ENCODE measurements at regions not wholly inside any gene's neighbourhood (a gene's known extent, or its start where the extent isn't known, plus 50 kb on each side); places are given as distances from the start of the nearest gene placed in this dataset.

DNA sequence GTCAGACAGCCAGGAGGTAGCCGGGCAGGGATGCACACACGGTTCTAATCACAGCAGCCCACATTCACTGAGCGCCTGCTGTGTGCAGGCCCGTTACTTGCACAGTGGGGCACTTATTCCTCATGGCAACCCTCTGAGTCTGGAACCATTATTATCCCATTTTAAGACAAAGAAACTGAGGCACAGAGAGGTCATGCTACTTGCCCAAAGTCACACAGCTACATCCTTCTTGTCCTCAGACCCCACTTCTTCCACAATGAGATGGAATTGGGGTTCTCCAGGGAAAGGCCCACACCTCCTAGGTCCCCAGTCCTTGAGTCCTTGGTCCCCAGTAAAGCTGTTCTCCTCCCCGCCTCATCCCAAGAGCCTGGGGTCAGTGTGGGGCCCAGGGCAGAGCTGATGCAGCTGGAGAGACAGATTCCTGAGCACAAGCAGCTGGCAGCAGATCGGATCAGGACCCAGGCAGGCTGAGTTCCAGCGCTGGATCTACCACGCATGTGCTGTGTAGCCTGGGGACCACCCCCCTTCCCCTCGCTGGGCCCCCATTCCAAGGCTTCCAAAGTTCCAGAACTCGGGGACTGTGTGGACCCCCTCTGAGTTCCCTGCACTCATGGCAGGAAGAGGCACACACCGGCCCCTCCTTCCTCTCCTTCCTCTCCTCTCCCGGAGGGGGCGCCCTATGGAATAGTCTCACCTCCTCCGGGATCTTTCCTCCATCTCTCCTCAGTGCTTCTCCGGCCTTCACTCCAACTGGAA is 393.4 kb downstream of the MATN1 start:
- no peak for DNase-seq (ENCODE audit: low read depth in 2 of 2)

DNA sequence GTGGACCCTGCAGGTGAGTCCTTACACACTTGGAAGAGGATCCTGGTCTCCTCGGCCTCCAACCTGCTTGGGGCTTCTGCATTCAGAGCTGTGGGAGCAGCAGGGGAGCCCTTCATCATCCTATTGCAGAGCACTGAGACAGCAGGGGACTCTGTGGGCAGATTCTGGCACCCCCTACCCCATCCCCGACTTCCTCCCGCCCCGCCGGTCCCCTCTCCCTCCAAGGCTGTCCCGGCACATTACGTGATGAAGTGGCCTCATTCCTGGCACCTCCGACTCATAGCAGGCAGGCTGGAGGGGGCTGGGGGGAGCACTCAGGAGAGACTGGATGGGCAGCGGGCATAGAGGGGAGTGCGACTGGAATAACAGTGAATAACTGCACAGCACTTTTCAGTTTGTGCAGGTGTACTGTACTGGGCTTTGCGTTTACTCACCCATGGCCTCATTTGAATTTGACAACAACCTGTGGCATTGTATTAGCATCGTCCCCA is 394.1 kb downstream of the MATN1 start:
- no peak for DNase-seq (ENCODE audit: low read depth in 2 of 2)

DNA sequence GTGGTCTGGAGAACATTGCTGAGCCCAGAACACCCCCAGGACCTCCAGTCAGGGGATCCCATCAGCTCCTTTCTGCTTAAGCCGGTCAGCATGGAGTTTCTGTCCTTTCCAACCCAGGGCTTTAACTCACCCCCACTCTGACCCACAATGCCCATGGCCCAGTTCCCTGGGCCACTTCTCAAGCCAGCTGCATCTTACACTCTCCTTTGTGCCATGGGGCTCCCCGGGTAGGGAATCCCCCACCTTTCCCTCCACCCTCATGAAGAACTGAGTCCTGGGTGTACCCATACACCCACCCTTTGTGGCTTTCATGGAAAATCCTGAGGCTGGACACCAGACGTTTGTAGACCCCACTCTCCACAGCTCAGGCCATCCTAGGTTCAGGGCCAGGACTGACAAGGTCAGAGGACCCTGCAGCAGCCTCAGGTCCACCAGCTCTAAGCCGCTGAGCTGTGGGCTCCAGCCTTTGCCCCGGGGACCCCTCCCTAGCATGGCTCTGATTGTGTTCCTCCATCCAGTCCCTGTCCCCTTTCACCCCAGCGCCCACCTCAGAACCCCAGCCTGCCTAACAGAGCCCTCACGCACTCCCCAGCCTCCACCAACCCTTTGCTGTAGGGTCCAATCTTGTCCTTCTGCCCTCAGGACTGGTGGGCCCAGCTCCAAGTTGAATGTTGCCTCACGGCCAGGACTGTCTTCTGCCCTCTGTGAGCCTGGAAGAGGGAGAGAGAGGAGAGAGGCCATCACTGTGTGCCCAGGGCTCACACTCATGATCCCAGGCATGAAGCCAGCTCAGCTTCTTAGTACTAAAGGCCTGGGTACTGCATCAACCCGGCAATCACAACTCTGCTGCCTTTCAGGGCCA is 394.8 kb downstream of the MATN1 start:
- no peak for DNase-seq (ENCODE audit: low read depth in 2 of 2)

DNA sequence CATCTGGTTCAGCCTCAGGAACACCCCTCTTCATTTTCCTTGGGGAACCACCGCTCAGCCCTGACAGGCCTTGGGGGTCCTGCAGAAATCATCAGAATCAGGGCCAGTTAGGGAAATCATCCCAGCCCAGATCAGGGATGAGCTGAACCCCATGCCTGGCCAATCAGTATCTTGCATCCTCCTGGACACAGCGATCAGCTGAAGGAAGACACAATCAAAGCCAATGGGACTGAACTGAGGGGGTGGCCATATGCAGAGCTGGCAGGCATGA is 395.4 kb downstream of the MATN1 start:
- no peak for DNase-seq (ENCODE audit: low read depth in 2 of 2)

DNA sequence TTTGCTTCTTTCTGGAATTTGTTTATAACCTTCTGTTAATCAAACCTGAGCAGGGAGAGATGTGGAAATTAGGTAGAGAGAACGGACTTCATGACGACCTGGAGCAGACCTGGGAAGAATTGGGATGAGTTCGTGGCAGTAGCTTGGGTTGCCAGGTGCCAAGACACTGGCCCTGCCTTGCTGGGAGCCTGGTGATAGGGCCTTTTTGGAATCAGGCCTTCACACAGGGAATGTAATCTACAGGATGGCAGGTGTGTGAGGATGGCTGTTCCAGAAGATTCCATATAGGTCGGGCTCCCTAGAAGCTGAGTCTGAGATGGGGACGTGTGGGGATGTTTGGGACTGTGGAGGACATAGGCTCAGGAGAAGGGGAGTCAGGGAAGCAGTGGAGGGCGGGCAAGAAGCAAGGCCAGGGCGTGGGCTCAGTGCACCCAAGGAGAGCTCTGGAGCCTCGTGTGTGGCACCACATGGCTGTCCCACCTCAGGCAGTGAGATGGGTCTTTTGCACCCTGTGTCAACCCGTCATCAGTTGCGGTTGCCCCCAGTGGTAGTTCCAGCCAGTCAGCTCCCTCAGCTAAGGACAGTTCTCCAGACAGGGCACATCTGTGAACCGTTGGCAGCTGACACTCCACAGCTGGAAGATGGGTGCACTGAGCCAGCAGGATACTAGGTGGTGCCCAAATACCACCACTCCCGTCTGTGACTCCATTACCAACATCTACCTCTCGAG is 395.9 kb downstream of the MATN1 start:
- DNase-seq (ENCODE audit: low read depth in 2 of 2) = no peak

DNA sequence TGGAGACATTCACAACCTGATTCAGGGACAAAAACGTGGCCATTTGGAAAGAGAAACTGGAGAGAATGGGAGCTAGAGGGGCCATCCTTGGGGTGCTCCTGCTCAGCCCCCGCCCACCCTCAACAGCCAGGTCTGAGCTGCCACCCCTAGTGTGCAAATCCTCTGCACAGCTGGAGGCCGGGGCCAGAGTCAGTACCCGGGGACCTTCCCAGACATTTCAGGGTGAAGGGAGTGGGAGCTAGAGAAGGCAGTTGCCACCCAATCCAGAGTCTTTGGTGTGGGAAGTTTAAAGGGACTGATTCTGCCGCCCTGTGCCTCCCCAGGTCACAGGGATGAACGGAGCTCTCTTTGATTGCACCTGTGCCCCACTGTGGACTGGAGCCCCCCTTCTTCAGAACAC is 397.4 kb downstream of the MATN1 start:
- no peak for DNase-seq (ENCODE audit: low read depth in 2 of 2)

DNA sequence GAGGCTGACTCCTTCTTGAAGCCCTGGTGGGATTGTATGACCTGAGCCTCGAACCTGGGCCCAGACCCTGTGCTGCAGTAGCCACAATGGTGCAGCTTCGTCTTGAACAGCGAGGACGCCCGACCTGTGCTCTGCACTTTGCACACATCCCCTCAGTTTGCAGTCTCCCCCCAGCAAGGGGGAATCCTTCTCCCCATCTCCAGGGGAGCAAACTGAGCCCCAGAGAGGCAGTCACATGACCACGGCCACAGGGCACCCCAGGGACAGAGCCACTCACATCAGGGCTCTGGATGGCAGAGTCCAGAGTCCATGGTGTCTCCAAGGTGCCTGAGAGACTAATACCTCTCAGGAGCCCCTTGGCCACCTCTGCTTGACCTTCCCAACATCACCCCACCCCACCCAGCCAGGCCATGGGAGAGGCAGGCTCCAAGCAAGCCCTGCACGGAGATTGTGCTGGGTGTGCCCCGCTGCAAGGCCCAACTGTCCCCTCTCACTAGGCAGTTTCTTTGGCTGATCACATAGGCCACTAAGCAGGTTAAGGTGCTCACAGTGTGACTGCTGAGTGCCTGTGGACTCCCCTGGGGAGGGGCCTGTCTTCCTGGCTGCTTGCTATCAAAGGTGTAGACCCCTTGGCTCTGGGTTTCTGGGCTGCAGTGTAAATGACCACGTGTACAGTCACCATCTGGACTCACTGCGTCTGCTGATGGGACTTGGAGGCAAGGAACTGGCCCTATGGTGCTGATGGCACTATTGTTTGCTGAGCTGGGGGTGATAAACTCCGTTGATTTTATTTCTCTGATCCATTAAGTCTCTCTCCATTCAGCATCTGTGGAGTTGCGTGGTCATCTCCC is 398.1 kb downstream of the MATN1 start:
- DNase-seq (ENCODE audit: low read depth in 2 of 2) = no peak

DNA sequence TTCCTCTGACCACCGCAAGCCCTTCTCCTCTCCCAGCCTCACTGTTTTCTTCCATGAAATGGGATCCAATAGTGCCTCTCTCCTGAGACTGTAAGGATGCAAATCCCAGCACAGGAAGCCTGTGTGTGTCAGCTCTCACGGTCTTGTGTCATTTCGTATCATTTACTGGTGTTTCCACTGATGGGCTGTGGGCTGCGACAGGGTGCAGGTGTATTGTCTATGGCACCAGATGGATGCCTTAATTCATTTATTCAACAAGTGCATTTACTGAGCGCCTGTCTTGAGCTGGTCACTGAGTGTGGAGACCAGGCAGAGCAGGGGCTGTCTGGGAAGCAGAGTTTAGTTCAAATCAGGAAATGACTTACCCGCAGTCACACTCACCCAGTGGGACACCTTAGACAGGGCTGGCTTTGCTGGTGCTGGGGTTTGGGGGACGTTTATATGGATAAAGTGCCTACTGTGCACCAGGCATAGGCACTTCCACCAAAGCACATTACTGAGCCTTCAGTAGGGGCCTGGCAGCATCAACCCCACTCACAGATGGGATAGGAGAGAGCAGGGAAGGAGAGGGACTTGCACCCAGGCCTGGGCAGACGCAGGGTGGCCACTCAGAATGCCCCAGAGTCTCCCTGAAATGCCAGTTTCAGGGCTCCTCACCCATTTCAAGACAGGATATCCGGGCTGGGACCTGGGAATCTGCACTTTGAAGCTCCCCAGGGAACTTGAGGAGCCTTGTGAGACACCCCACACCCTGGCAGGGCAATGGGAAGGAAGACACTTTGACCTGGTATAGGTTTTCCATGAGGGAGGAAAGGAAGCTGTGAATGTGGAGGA is 398.9 kb downstream of the MATN1 start:
- DNase-seq (ENCODE audit: low read depth in 2 of 2) = no peak

DNA sequence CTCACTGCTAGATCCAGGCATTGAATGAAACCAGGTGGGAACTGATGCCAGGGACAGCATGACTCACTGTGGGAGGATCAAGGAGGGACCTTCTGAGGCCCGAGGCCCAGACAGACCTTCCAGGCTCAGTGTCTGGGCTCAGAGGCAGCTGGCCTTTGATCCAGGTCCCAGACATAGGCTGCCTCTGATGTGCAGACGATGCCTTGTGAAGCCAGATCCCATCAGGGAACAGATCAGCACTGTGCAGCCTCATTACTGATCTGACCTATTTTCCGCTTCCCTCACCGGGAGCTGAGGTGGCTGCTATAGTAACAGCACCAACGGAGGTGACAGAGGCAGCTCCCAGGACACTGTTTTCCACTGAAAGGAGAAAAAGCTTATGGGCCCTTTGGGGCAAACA is 399.5 kb downstream of the MATN1 start:
- DNase-seq (ENCODE audit: low read depth in 2 of 2) = no peak

DNA sequence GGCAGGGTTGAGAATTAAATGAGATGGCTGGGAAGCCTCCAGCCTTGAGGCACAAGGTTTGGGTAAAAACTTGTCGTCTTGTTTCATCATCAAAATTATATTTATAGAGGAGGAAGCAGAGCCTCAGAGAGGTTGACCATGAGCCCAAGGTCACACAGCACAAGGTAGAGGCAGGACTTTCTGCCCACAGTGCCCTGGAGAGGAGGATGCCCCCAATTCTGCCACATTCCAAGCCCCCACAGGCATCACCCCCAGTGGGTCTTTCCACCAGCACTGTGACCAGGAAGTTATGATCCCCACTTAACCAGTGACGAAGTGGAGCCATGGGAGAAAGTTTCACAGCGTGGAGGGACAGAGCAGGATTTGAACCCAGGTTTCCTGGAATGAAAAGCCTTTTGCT is 400.0 kb downstream of the MATN1 start:
- DNase-seq (ENCODE audit: low read depth in 2 of 2) = no peak

DNA sequence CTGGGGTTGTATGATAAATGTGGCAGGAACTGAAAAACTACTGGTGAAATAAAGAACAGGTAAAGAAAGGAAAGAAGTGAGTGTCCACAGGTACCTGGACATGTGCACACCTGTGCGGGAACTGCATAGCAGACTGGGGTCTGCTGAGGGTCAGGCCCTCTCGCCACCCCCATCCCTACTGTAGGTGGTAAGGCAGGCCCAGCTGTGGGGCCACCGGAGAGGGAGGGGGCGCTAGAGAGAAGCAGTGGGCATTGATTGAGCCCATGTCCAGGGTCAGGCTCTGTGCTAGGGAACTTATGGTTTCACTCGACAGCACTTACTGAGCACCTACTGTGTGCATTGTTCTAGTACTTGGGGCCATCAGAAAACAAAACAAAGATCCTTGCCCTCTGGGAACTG is 400.5 kb downstream of the MATN1 start:
- DNase-seq (ENCODE audit: low read depth in 2 of 2) = no peak

DNA sequence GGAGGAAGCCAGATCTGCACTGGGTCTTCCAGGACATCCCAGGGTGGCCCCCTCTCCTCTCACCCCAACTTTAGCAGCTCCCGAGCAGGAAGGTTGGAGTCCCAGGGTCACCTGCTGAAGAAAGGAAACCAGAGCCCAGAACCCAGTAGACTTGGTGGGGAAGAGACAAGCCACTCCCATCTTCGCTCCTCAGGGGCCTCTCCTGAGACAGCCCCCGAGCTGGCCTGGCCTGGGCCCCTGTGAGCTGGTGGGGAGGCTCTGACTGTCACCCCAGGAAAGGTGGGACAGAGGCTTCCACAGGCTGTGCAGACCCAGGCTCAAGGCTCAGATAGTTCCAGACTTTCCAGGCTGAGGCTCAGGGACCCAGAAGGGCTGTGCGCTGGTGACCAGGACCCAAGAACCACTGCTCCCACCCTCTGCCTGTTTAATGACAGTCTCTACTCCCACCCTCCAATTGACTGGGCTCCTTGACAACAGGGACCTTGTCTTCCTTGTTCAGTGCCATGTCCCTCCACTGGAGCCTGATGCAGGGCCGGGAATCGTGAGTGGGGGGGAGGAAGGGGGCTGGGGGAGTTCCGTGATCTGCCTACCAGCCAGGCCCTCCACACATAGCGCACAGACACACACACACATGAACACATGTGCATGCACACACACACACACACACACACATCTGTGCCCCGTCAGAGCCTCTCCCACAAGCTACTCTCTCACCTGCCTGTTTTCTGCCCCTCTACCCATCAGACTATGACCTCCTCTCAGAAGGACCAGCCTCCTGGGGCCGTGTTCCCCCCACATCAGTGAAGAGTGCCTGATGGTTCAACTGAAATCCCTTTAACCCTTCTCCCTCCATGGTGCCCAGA is 401.2 kb downstream of the MATN1 start:
- DNase-seq (ENCODE audit: low read depth in 2 of 2) = no peak

DNA sequence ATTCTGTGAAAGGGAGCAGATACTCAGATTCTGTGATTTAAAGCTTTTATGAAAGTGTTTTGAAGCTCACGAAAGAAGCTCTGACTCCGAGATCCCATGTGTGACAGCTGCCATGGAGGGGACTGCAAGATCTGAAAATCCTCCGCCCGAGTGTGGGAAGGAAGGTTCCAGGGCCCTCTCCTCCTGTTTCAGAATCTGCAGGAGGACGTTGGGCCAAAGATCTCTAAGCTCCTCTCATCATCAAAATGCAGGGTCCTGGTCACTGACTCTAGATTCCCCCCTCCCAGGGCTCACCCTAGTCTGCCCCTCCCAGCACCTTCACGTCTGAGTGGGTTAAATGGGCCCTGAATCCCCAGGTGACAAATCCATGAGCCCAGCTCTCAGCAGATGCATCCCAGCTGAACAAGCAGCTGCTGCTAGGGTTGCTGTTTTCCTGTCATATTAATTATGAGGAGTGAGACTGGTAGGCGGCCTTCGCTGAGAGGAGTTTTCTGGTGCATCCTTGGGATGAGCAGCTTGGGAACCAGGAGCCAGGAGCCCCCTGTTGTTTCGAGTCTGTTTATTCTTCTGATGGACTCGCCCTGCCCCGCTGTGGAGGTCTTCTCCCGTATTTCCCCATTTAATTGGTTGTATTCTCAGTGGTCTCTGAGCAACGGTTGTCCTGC is 402.0 kb downstream of the MATN1 start:
- DNase-seq (ENCODE audit: low read depth in 2 of 2) = no peak

DNA sequence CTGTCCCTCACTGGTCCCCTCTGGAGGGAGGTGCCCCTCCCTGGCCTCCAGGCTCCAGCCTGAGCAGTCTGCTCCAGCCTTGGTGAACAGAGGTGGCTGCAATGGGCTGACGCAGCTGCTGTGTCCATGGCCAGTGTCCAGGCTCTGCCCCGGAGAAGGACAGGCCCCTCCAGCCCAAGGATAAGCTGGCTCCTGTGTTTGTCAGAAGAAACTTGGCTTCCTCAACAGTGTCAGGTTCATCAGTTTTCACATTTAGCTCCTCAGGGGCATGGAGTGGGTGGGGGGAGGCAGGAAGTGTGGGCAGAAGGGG is 402.8 kb downstream of the MATN1 start:
- no peak for DNase-seq (ENCODE audit: low read depth in 2 of 2)

DNA sequence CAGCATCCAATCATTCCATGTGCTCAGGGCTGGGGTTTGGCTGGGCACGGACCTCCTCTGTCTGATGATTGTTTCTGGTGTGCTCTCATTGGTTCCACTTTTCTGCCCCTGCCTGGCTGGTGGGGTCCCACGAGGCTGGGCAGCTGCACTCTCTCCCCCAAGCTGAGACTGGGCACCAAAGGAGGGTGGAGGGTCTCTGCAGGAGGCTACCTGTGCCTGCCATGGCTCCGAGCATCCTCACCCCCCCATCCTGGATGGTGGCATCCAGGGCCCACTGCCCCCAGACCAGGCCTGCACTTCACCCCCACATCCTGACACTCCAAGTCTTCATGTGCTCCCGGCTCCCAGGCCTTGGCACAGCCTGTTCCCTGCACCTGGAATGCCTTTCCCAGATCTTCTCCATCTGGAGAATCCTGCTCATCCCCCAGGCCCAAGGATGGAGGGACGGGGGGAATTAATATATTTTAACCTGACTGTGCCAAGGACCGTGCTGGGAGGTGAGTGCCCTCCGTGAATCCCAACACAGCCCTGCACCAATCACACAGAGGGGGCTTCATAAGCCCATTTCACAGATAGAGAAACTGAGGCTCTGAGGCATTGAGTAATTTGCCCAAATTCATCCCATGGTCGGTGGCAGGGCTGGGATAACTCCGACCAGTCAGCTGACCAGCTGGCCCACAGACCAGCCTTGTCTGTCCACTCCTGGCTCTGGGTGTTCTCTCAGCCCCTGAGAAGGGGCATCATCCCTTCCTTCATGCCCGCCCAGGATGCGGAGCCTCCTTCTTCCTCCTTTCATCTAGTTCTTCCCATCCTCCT is 403.4 kb downstream of the MATN1 start:
- DNase-seq (ENCODE audit: low read depth in 2 of 2) = no peak

DNA sequence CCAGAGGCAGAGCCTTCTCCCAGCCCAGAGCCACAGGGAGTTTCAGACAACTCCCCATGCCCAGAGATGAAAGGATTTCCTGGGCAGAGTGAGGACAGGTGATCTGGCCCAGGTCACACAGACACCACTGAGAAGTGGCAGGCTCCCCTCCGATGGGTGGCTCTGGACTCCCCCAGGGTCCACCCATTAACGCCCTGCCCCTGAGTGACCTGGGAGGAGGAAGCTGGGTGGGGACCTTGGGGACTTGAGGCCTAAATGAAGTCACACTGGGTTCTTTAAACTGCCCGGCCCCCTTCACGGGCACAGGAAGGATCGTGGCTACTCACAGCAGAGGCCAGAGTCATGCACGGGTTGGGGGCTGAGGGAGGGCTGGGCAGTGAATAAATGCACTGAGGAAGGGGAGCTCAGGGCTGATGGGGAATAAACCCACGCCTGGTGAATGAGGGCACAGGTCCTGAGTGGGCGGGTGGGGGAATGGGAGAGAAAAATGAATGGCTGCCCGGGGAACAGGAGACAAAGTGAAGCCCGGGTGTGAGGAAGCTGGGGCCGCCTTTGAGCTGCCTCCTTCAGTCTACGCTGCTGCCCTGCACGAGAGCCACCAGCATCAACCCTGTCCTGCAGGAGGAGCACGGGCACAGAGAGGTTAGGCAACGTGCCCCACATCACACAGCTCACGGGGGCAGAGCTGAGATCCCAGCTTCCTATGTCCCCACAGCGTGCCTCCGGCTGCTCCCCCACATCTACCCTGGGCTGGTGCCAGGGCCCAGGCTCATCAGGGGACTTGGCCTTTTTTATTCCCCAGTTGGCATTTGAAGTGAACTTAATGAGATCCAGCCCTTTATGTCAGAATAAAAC is 404.3 kb downstream of the MATN1 start:
- no peak for DNase-seq (ENCODE audit: low read depth in 2 of 2)

DNA sequence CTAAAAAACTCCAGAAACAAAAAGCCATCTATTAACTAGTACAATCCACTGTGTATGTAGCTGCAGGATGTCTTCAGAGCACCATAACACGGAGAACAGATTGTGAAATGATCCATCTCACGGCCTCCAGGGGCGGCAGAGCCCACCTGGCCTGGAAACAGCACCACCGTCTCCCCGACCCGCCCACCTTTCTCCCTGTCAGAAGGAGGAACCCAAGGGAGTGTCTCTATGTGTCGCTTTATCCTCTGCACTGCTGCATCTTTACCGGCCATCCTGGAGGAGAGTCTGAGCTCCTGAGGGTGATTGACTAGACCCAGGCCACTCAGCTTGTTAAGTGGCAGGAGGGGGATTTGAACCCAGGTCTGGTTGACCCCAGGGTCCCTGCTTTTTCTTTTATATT is 405.0 kb downstream of the MATN1 start:
- DNase-seq (ENCODE audit: low read depth in 2 of 2) = no peak

DNA sequence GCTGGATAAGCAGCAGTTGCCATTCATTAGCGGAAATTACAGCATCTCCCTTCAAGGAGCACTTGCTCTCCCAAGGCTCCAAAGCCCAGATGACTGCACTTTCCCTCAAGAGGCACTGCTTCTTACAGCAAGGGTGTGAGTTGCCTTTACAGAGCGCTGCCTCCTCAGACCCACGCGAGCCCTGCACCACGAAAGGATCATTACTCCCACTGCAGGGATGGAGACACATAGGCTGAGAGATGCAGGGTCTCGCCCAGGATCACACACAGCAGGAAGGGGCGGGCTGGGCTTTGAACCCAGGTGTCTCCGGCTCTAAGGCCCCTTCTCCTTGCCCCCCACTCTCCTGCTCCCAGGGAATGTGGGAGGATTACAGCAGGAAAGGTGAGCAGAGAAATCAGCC is 405.5 kb downstream of the MATN1 start:
- DNase-seq (ENCODE audit: low read depth in 2 of 2) = no peak

Measured in stimulated activated CD4-positive, alpha-beta T cell treated with anti-CD3 and anti-CD28 coated beads, Interleukin-15, amount 100 ng/mL, for 48 hours (primary cell).